Calu3 (cell line): ENCODE measurements at regions not wholly inside any gene's neighbourhood (a gene's known extent, or its start where the extent isn't known, plus 50 kb on each side); places are given as distances from the start of the nearest gene placed in this dataset.

Experiments used
- BruUV-seq: library from RNA; stranded (reverse); fragments of 400-500 nt; replicated peaks from 2 replicates; lab custom pipeline; 2021; lab: Mats Ljungman, UMichigan
- CTCF ChIA-PET: fragments of 300-600 bp; sonication (Branson Sonifier 250); formaldehyde crosslinking; loops from one replicate; lab custom pipeline; 2022; ENCODE audit warnings: antibody characterized with exemption; lab: Charles Lee
- DNase-seq: peaks from one replicate; pipeline ENCODE4 v3.0.0; 2022
- H3K27ac Mint-ChIP-seq: one replicate; pipeline ENCODE4 v1.8.0; 2022; ENCODE audit warnings: mixed read lengths; ENCODE audit not compliant: unreplicated experiment
- H3K27me3 Mint-ChIP-seq: one replicate; pipeline ENCODE4 v1.8.0; 2022; ENCODE audit warnings: mixed read lengths; ENCODE audit not compliant: unreplicated experiment
- H3K36me3 Mint-ChIP-seq: one replicate; pipeline ENCODE4 v1.8.0; 2022; ENCODE audit warnings: mild to moderate bottlenecking, moderate library complexity, mixed read lengths; ENCODE audit not compliant: insufficient read depth, unreplicated experiment
- H3K4me1 Mint-ChIP-seq: one replicate; pipeline ENCODE4 v1.8.0; 2022; ENCODE audit warnings: mild to moderate bottlenecking, low read depth, mixed read lengths; ENCODE audit not compliant: unreplicated experiment
- H3K4me3 Mint-ChIP-seq: one replicate; pipeline ENCODE4 v1.8.0; 2022; ENCODE audit warnings: mild to moderate bottlenecking, low read depth, moderate library complexity, mixed read lengths; ENCODE audit not compliant: unreplicated experiment
- H3K9me3 Mint-ChIP-seq: one replicate; pipeline ENCODE4 v1.8.0; 2022; ENCODE audit warnings: low read depth, mixed read lengths; ENCODE audit not compliant: unreplicated experiment
- intact Hi-C: fragments of 100-400 bp; cut with micrococcal nuclease; formaldehyde crosslinking; loops from one replicate; pipeline ENCODE4 v1.10.0; 2022; ENCODE audit not compliant: unreplicated experiment
- TF ChIP-seq, protein P1 (sequence below): fragments of 200-600 bp; IDR thresholded peaks from one replicate; pipeline ENCODE4 v1.8.0; 2022; ENCODE audit warnings: antibody characterized with exemption; ENCODE audit not compliant: unreplicated experiment

DNA sequence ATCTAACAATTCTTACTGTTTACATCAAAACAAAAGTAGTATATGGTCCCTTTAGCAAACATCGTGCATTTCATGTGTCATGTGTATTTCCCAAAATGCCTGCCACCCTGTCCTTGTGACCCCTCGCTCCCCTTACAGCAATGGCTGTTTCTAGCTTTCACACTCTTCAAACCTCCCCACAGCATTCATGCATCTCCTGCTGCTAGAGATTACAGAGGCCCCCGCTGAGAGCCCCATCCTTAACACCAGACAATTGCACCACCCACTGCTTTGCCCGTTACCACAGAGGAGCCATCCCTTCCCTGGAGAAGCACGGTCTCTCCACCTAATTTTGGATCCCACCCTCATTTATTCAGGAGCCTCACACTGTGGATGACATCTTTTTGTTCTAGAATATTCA lies 149.7 kb upstream of the IRX4 start:
- no peak overlapping the region for H3K4me3 Mint-ChIP-seq
- BruUV-seq: no TSS peak
- TF ChIP-seq, protein P1, sequence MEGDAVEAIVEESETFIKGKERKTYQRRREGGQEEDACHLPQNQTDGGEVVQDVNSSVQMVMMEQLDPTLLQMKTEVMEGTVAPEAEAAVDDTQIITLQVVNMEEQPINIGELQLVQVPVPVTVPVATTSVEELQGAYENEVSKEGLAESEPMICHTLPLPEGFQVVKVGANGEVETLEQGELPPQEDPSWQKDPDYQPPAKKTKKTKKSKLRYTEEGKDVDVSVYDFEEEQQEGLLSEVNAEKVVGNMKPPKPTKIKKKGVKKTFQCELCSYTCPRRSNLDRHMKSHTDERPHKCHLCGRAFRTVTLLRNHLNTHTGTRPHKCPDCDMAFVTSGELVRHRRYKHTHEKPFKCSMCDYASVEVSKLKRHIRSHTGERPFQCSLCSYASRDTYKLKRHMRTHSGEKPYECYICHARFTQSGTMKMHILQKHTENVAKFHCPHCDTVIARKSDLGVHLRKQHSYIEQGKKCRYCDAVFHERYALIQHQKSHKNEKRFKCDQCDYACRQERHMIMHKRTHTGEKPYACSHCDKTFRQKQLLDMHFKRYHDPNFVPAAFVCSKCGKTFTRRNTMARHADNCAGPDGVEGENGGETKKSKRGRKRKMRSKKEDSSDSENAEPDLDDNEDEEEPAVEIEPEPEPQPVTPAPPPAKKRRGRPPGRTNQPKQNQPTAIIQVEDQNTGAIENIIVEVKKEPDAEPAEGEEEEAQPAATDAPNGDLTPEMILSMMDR: no peak
- H3K9me3 Mint-ChIP-seq: no peaks in the 10 kb centered on the region
- no peak for DNase-seq
- H3K4me1 Mint-ChIP-seq: no peaks in the 10 kb centered on the region
- H3K27ac Mint-ChIP-seq: no peak overlapping the region
- no peaks in the 10 kb centered on the region for H3K36me3 Mint-ChIP-seq
- CTCF ChIA-PET: no interaction called here
- H3K27me3 Mint-ChIP-seq: peaks cover 56% of the 10 kb centered on the region
- intact Hi-C loops: no loop called here

DNA sequence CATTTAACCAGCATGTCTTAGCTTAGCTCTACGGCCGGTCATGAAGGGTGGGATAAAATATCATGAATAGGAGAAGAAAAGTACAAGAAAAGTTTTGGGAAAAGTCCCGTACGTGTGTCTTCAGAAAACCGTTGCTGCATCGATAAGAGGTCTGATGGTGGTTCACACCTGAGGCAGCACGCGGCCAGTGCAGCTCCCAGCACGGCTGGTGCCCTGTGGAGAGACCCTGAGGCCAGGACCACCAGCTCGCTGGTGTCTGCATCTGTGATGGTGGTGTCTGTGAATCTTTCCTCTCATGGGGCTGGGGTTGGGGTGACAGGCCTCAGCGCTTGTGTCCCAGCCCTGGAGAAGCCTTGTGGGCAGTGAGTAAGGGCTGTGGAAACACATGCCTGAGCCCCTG lies 148.9 kb upstream of the IRX4 start:
- TF ChIP-seq, protein P1: no peak
- no peaks in the 10 kb centered on the region for H3K36me3 Mint-ChIP-seq
- H3K9me3 Mint-ChIP-seq: no peaks in the 10 kb centered on the region
- peaks cover 56% of the 10 kb centered on the region for H3K27me3 Mint-ChIP-seq
- H3K27ac Mint-ChIP-seq: no peak overlapping the region
- no peak overlapping the region for H3K4me3 Mint-ChIP-seq
- no peak for DNase-seq
- intact Hi-C loops: no loop called here
- CTCF ChIA-PET: no interaction called here
- no TSS peak for BruUV-seq
- H3K4me1 Mint-ChIP-seq: no peaks in the 10 kb centered on the region

DNA sequence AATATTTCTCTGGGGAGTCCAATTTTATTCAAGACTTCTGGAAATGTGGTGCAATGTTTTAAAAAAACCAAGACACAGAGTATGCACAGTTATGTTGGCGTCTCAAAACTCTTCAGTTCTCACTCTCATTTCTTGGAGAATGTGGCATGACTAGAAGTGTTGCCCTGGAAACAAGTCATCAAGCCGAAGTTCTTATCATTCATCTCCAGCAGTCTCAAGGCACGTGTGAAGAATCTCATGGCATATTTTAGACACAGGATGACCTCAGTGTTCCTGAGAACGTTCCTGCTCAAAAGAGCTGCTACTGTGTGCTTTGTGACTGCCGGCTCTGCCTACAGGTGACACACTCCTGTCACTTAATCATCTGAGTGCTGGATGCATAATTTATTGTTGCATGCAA lies 147.4 kb upstream of the IRX4 start:
- BruUV-seq: no TSS peak
- Mint-ChIP-seq H3K27me3 (peaks cover 46% of the 10 kb centered on the region), H3K4me3 (no peak overlapping the region), H3K4me1 (no peaks in the 10 kb centered on the region), H3K36me3 (no peaks in the 10 kb centered on the region), H3K27ac (no peak overlapping the region), H3K9me3 (no peaks in the 10 kb centered on the region)
- CTCF ChIA-PET: no interaction called here
- TF ChIP-seq, protein P1: no peak
- intact Hi-C loops: no loop called here
- DNase-seq: no peak

DNA sequence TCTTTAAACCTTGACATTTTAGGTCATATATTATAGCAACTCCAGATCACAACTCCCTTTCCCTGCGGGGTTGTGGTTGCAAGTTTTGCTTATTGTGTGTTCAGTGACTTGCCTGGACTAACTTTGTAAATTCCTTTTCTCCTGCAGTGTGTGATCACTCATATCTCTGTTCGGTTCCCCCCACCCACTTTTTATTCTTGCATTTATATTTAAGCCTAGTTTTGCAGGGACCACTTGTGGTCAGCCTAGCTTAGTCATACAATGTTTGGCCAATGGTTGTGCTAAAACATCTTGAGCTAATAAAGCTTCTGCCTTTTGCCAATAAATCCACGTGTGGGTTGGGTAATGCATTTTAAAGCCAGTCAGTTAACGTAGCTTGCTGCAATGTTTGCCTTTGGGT lies 146.5 kb upstream of the IRX4 start:
- no TSS peak for BruUV-seq
- H3K9me3 Mint-ChIP-seq: no peaks in the 10 kb centered on the region
- H3K4me1 Mint-ChIP-seq: no peaks in the 10 kb centered on the region
- H3K27ac Mint-ChIP-seq: no peak overlapping the region
- intact Hi-C loops: no loop called here
- H3K36me3 Mint-ChIP-seq: no peaks in the 10 kb centered on the region
- no peak for DNase-seq
- H3K27me3 Mint-ChIP-seq: peaks cover 38% of the 10 kb centered on the region
- CTCF ChIA-PET: no interaction called here
- no peak overlapping the region for H3K4me3 Mint-ChIP-seq
- TF ChIP-seq, protein P1: no peak
